Endothelial cell of umbilical vein (primary cell): ENCODE measurements at regions not wholly inside any gene's neighbourhood (a gene's known extent, or its start where the extent isn't known, plus 50 kb on each side); places are given as distances from the start of the nearest gene placed in this dataset.

ENCODE experiments used
- BruUV-seq: library from RNA; stranded (reverse); fragments of 400-500 nt; replicated peaks from 2 replicates; lab custom pipeline; 2021; lab: Mats Ljungman, UMichigan
- CTCF ChIA-PET: fragments of 300-600, 350-600 bp; sonication (Branson Sonifier 250); formaldehyde crosslinking; loops from one replicate; lab custom pipeline; 2021; ENCODE audit warnings: antibody characterized with exemption, inconsistent platforms; lab: Charles Lee
- POLR2A ChIA-PET: fragments of 300-600, 350-600 bp; sonication (Branson Sonifier 250); formaldehyde crosslinking; loops from one replicate; lab custom pipeline; 2021; ENCODE audit warnings: antibody characterized with exemption, inconsistent platforms; lab: Charles Lee
- DNase-seq: peaks from one replicate; pipeline ENCODE4 v3.0.0-alpha.2; 2011; ENCODE audit warnings: low read depth, low spot score
- FAIRE-seq: peaks from 2 replicates; lab custom pipeline; 2011; peaks lifted over from hg19 to GRCh38; lab: Jason Lieb, UNC
- H2AFZ ChIP-seq: 2 replicates; pipeline ENCODE4 v1.6.0; 2012; ENCODE audit warnings: low read depth, low read length, control low read depth, inconsistent platforms
- H3K27ac ChIP-seq: 2 replicates; pipeline ENCODE4 v1.5.1; 2011; ENCODE audit warnings: low read depth, mild to moderate bottlenecking, control low read depth, low read length, moderate library complexity; ENCODE audit not compliant: insufficient read depth
- H3K27me3 ChIP-seq, 2 experiments: 2 replicates each; pipeline versions ENCODE4 v1.6.0 to v1.6.1; 2011; ENCODE audit warnings: low read length in 2 of 2, mixed read lengths in 1 of 2; ENCODE audit not compliant: control insufficient read depth in 2 of 2, insufficient read depth in 2 of 2
- H3K36me3 ChIP-seq, 2 experiments: 2 replicates in 1 of 2; 3 replicates in 1 of 2; pipeline ENCODE4 v1.5.1; 2011; ENCODE audit warnings: low read length in 2 of 2, mild to moderate bottlenecking in 1 of 2, moderate library complexity in 1 of 2; ENCODE audit not compliant: control insufficient read depth in 2 of 2, insufficient read depth in 2 of 2; ENCODE audit errors: extremely low read depth in 1 of 2
- H3K4me1 ChIP-seq: 3 replicates; pipeline ENCODE4 v1.5.1; 2011; ENCODE audit warnings: mild to moderate bottlenecking, low read length; ENCODE audit not compliant: control insufficient read depth, insufficient read depth; ENCODE audit errors: extremely low read depth
- H3K4me2 ChIP-seq: 2 replicates; pipeline ENCODE4 v1.6.1; 2011; ENCODE audit warnings: low read length, control low read depth, mixed read lengths; ENCODE audit not compliant: insufficient read depth
- H3K4me3 ChIP-seq, 3 experiments: fragments of 200-600 bp in 1 of 3; sonication (generic), shearing (Covaris generic) in 1 of 3; replicated peaks in 1 of 3; 2 replicates each; pipeline ENCODE4 v1.5.1; 2011 to 2016; ENCODE audit warnings: control low read depth in 3 of 3, low read length in 3 of 3, mild to moderate bottlenecking in 2 of 3, inconsistent platforms in 1 of 3, low read depth in 1 of 3, moderate library complexity in 1 of 3; ENCODE audit not compliant: insufficient read depth in 1 of 3
- H3K79me2 ChIP-seq: 2 replicates; pipeline ENCODE4 v1.6.0; 2012; ENCODE audit warnings: low read length, inconsistent platforms; ENCODE audit not compliant: control insufficient read depth, insufficient read depth
- H3K9ac ChIP-seq: replicated peaks from 2 replicates; pipeline ENCODE3; 2011; ENCODE audit warnings: low read length, control low read depth; ENCODE audit not compliant: insufficient read depth; ENCODE audit errors: extremely low read depth
- H3K9me1 ChIP-seq: replicated peaks from 3 replicates; pipeline ENCODE4 v1.6.0; 2011; ENCODE audit warnings: mild to moderate bottlenecking, low read length; ENCODE audit not compliant: control insufficient read depth, insufficient read depth; ENCODE audit errors: extremely low read depth
- H3K9me3 ChIP-seq: replicated peaks from 2 replicates; pipeline ENCODE4 v1.5.1; 2012; ENCODE audit warnings: low read length, inconsistent platforms; ENCODE audit not compliant: control insufficient read depth, insufficient read depth
- H4K20me1 ChIP-seq: replicated peaks from 2 replicates; pipeline ENCODE3; 2011; ENCODE audit warnings: mild to moderate bottlenecking, low read length; ENCODE audit not compliant: control insufficient read depth, insufficient read depth; ENCODE audit errors: extremely low read depth
- CTCF ChIP-seq, 2 donors: IDR thresholded peaks; 1 replicate in 1 of 2; 2 replicates in 1 of 2; pipeline ENCODE4 v1.5.1; 2011; ENCODE audit warnings: low read length in 2 of 2, mild to moderate bottlenecking in 2 of 2, moderate library complexity in 2 of 2, control low read depth in 1 of 2, inconsistent platforms in 1 of 2, low read depth in 1 of 2; ENCODE audit not compliant: insufficient read depth in 1 of 2; ENCODE audit errors: extremely low read depth in 1 of 2
- EZH2 ChIP-seq: IDR thresholded peaks from 2 replicates; pipeline ENCODE4 v1.6.1; 2012; ENCODE audit warnings: borderline replicate concordance, low read depth, mild to moderate bottlenecking, moderate library complexity, low read length, inconsistent platforms; ENCODE audit not compliant: severe bottlenecking
- FOS ChIP-seq: IDR thresholded peaks from 2 replicates; pipeline ENCODE4 v1.6.1; 2011; ENCODE audit warnings: mild to moderate bottlenecking, low read length, moderate library complexity, borderline replicate concordance; ENCODE audit not compliant: insufficient read depth
- GATA2 ChIP-seq: IDR thresholded peaks from 2 replicates; pipeline ENCODE4 v1.7.0; 2011; ENCODE audit warnings: low read depth, mild to moderate bottlenecking, moderate library complexity, mixed read lengths, low read length; ENCODE audit not compliant: insufficient read length, insufficient read depth
- JUN ChIP-seq: IDR thresholded peaks from 2 replicates; pipeline ENCODE4 v1.6.1; 2011; ENCODE audit warnings: borderline replicate concordance, low read depth; ENCODE audit not compliant: insufficient read length, insufficient read depth
- MYC ChIP-seq: IDR thresholded peaks from one replicate; pipeline ENCODE4 v1.6.1; 2011; ENCODE audit warnings: mild to moderate bottlenecking, low read depth, low read length
- POLR2A ChIP-seq: IDR thresholded peaks from 2 replicates; pipeline ENCODE4 v1.6.1; 2012; ENCODE audit warnings: low read depth, mild to moderate bottlenecking, control low read depth, low read length
- POLR2AphosphoS5 ChIP-seq: IDR thresholded peaks from 2 replicates; pipeline ENCODE4 v1.6.1; 2012; ENCODE audit warnings: low read depth, mild to moderate bottlenecking, control low read depth, low read length, moderate library complexity; ENCODE audit not compliant: insufficient read depth
- dilution Hi-C: fragments of 300-500 bp; cut with MboI; formaldehyde crosslinking; loops from one replicate; pipeline ENCODE4 v1.15.0; 2019; ENCODE audit warnings: low sequenced_read_pairs; ENCODE audit not compliant: extremely low pct_ligation_motif_present
- intact Hi-C: fragments of 100-400 bp; cut with micrococcal nuclease; formaldehyde crosslinking; loops from one replicate; pipeline ENCODE4 v1.10.0; 2022
- TF ChIP-seq, protein P1 (sequence below): IDR thresholded peaks from 2 replicates; pipeline ENCODE4 v1.6.1; 2011; ENCODE audit not compliant: insufficient read depth, insufficient read length

GRCh38 chr5:66377747-66378146 is 218.4 kb upstream of the MAST4 start:
- no peak for DNase-seq
- H3K4me3 ChIP-seq, result no peak overlapping the region
- H3K4me1 ChIP-seq, result no peaks in the 10 kb centered on the region
- no TSS peak for BruUV-seq
- no peaks in the 10 kb centered on the region for H3K36me3 ChIP-seq
- intact Hi-C loops (no loop called here), dilution Hi-C loops (no loop called here)
- no peak overlapping the region for H3K9ac ChIP-seq
- H3K27ac ChIP-seq, result no peak overlapping the region
- H3K9me1 ChIP-seq, result no peaks in the 10 kb centered on the region
- FAIRE-seq, result no peak
- H4K20me1 ChIP-seq, result no peaks in the 10 kb centered on the region
- no peak overlapping the region for H2AFZ ChIP-seq
- TF ChIP-seq FOS (no peak), MYC (no peak), GATA2 (no peak), POLR2AphosphoS5 (no peak), JUN (no peak), EZH2 (no peak), POLR2A (no peak), CTCF (IDR thresholded peaks at IDR 0.05; ENCODE audit: extremely low read depth in 1 of 2, insufficient read depth in 1 of 2, low read depth in 1 of 2, low read length in 2 of 2) (no peak)
- TF ChIP-seq, protein P1, sequence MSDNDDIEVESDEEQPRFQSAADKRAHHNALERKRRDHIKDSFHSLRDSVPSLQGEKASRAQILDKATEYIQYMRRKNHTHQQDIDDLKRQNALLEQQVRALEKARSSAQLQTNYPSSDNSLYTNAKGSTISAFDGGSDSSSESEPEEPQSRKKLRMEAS, result no peak
- no peaks in the 10 kb centered on the region for H3K9me3 ChIP-seq
- no peaks in the 10 kb centered on the region for H3K79me2 ChIP-seq
- ChIA-PET POLR2A (no interaction called here), CTCF (interaction anchor here (1.2 kb wide), 1 partner anchor 9 kb away, joined by 4 read pairs; no protein-coding TSS in a partner anchor)
- H3K4me2 ChIP-seq, result no peak overlapping the region
- no peaks in the 10 kb centered on the region for H3K27me3 ChIP-seq
